Adipocyte (in vitro differentiated cells): ENCODE measurements at regions not wholly inside any gene's neighbourhood (a gene's known extent, or its start where the extent isn't known, plus 50 kb on each side); places are given as distances from the start of the nearest gene placed in this dataset.
"Not testable (repeated sequence)": the region's sequence is repeated elsewhere in the genome, so short reads cannot be mapped to it uniquely, and the experiment has no call there.

Experiments used
- DNase-seq: peaks from one replicate; pipeline ENCODE4 v3.0.0-alpha.2; 2015; ENCODE audit warnings: low read depth
- H3K27me3 ChIP-seq: replicated peaks from 2 replicates; pipeline ENCODE4 v1.7.0; 2013; ENCODE audit warnings: mild to moderate bottlenecking, low read length, moderate library complexity; ENCODE audit not compliant: control insufficient read depth, insufficient read depth
- H3K36me3 ChIP-seq: 2 replicates; pipeline ENCODE4 v1.7.0; 2013; ENCODE audit warnings: low read length, mild to moderate bottlenecking, moderate library complexity; ENCODE audit not compliant: control insufficient read depth, insufficient read depth, severe bottlenecking
- H3K4me1 ChIP-seq: 2 replicates; pipeline ENCODE4 v1.7.0; 2013; ENCODE audit warnings: mild to moderate bottlenecking, low read length, moderate library complexity; ENCODE audit not compliant: control insufficient read depth, insufficient read depth
- H3K4me3 ChIP-seq: 2 replicates; pipeline ENCODE4 v1.7.0; 2013; ENCODE audit warnings: mild to moderate bottlenecking, low read length, moderate library complexity
- H3K9ac ChIP-seq: 2 replicates; pipeline ENCODE4 v1.7.0; 2013; ENCODE audit warnings: mild to moderate bottlenecking, low read length, moderate library complexity
- H3K9me3 ChIP-seq: 2 replicates; pipeline ENCODE4 v1.7.0; 2013; ENCODE audit warnings: mild to moderate bottlenecking, low read length, moderate library complexity; ENCODE audit not compliant: control insufficient read depth

- H3K9ac ChIP-seq, H3K36me3 ChIP-seq, H3K27me3 ChIP-seq, DNase-seq, H3K9me3 ChIP-seq, H3K4me1 ChIP-seq, H3K4me3 ChIP-seq: not testable (repeated sequence)
These were observed 56.2 kb upstream of the SPP1 start for GRCh38 chr4:87919304-87919703.

GRCh38 chr4:87919941-87920340 is 55.6 kb upstream of the SPP1 start:
- H3K27me3 ChIP-seq: no peaks in the 10 kb centered on the region
- no peak for DNase-seq
- H3K9ac ChIP-seq: no peak overlapping the region

GRCh38 chr4:87920478-87920877 is 55.0 kb upstream of the SPP1 start:
- Histone ChIP-seq H3K4me1 (no peaks in the 10 kb centered on the region), H3K4me3 (no peak overlapping the region), H3K9ac (no peak overlapping the region), H3K27me3 (no peaks in the 10 kb centered on the region), H3K9me3 (no peaks in the 10 kb centered on the region), H3K36me3 (no peaks in the 10 kb centered on the region)
- DNase-seq: no peak

More at GRCh38 chr4:87919941-87920340, 55.6 kb upstream of the SPP1 start:
- Histone ChIP-seq H3K4me3 (no peak overlapping the region), H3K36me3 (no peaks in the 10 kb centered on the region), H3K4me1 (no peaks in the 10 kb centered on the region), H3K9me3 (no peaks in the 10 kb centered on the region)

GRCh38 chr4:87921626-87922479 is 53.7 kb upstream of the SPP1 start:
- H3K4me3 ChIP-seq, H3K27me3 ChIP-seq, DNase-seq, H3K9me3 ChIP-seq, H3K9ac ChIP-seq, H3K36me3 ChIP-seq, H3K4me1 ChIP-seq: not testable (repeated sequence)

GRCh38 chr4:87924146-87924545 is 51.4 kb upstream of the SPP1 start:
- not testable (repeated sequence) for H3K9ac ChIP-seq

More at GRCh38 chr4:87924146-87924545, 51.4 kb upstream of the SPP1 start:
- not testable (repeated sequence) for H3K9me3 ChIP-seq, H3K4me3 ChIP-seq, H3K36me3 ChIP-seq, H3K4me1 ChIP-seq, DNase-seq
- H3K27me3 ChIP-seq: peaks cover 12% of the 10 kb centered on the region
